GM12872 (cell line): ENCODE measurements at regions not wholly inside any gene's neighbourhood (a gene's known extent, or its start where the extent isn't known, plus 50 kb on each side); places are given as distances from the start of the nearest gene placed in this dataset.

Experiments
- CTCF ChIP-seq: IDR thresholded peaks from 3 replicates; pipeline ENCODE4 v1.5.1; 2011; ENCODE audit warnings: low read depth, mild to moderate bottlenecking, low read length, moderate library complexity; ENCODE audit not compliant: insufficient read depth

DNA sequence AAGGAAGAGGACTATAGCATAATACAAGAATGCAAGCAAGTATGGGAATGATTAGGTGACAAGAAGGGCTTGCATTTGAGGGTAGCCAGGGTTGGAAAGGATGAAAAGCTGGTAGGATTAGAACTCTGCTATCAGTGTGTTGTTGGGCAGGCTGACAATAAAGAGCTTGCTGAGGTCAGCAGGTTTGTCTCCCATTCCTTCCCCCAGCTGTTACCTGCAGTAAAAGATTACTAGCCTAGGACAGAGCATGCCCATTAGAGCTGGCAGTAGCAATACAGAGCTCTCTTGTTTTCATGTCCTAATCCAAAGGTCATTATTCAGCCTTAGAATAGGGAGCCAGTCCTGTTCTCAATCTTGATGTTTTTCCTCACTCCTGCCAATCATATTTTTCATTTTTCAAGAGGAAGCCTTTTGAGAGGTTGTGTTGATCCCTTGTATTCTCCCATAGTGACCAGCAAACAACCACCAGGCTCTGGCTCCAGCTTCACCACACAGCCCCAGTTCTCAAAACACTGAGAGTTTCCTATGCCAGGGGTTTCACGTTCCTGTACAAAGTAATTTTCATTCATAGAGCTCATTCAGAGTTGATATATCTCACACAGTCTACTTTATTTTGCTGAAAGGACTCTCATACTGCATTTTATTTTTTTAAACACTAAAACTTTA, 71.7 kb downstream of the OR2K2 start:
- TF ChIP-seq CTCF, result no peak

GRCh38 chr9:111253742-111254437, 76.1 kb downstream of the OR2K2 start:
- no peak for TF ChIP-seq CTCF

DNA sequence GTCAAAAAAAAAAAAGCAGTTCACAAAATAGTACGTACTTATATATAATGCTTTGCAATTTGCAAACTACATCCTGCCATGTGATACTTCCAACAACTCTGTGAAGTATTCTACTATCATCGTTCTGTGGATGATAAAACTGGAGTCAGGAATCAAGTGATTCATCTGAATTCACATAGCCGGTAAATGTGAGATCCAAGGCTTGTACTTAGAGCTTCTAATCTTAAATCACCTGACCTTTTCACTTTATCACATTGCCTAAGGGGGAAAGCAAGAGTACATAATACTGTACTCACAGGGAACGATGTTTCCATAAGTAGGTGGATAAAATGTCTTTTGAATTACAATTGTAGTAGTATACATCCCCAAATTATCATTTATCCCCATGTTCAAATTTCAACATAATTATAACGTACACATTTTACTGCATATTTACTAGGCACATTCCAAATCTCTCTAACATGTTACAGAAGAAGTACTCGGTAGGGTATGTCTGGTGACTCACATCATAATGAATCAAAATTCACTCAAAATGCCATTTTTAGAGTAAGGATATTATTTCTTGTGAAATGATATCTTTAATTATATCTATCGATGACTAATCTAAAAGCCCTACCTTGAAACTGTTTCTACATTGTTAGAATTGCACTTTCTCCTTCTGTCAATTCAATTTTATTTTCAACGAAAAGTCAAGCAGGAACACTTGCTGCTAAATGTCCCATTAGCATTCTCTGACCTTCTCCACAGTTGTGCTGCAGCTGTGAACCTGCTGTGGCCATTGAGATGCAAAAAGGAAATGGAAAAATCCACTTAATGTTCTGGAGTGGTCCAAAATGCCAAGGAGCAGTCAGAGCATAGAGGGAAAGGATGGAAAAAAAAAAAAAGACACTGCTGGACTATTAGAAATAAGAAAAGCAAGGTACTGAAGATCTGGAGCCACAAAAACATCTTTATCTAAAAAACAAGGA, 78.9 kb downstream of the OR2K2 start:
- no peak for TF ChIP-seq CTCF

DNA sequence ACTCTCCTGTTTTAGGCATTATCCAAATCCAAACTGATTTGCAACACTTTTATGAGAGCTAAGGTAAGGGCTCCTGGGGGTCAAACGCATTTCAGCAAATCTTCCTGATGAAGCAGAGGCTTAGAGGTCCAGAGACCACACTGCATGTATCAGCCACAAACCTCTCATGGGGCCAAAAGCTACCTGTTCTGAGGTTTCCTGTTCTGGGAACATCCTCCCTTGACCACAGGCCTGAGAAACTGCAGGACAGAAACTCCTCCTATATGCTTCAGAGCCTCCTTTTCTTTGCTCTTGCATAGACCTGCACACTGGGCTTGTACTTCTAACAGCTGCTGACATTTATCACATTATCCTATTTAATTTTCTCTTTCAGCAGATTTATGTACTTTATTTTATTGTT, 92.6 kb downstream of the OR2K2 start:
- TF ChIP-seq CTCF, result no peak

- no peak for TF ChIP-seq CTCF
Measured at GRCh38 chr9:111236332-111236731, 93.7 kb downstream of the OR2K2 start.

DNA sequence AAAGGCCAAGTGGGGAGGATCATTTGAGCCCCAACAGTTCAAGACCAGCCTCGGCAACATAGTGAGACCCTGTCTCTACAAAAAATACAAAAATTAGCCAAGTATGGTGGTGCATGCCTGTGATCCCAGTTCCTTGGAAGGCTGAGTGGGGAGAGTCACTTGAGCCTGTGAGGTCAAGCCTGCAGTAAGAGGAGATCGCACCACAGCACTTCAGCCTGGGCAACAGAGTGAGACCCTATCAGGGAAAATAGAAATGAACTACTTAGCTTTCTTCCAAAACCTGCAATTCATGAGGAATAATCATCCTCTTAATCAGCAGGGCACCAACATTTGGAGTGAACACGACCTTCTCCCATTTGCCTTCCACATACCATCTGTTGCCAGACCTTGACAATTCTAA, 96.1 kb downstream of the OR2K2 start:
- no peak for TF ChIP-seq CTCF
